HEK293T (cell line): ENCODE measurements at regions not wholly inside any gene's neighbourhood (a gene's known extent, or its start where the extent isn't known, plus 50 kb on each side); places are given as distances from the start of the nearest gene placed in this dataset.

Experiments used
- FOXM1 ChIP-seq: fragments of 450-650 bp; IDR thresholded peaks from 2 replicates; pipeline ENCODE4 v1.6.1; 2017; ENCODE audit warnings: mild to moderate bottlenecking, borderline replicate concordance
- L3MBTL2 ChIP-seq: fragments of 450-650 bp; conservative IDR thresholded peaks from 2 replicates; pipeline ENCODE4 v1.6.1; 2016; ENCODE audit warnings: mild to moderate bottlenecking
- NFRKB ChIP-seq: fragments of 450-650 bp; IDR thresholded peaks from 2 replicates; pipeline ENCODE4 v1.6.1; 2016; ENCODE audit warnings: mild to moderate bottlenecking, moderate library complexity
- PKNOX1 ChIP-seq: fragments of 450-650 bp; IDR thresholded peaks from 2 replicates; pipeline ENCODE4 v1.6.1; 2016
- SP1 ChIP-seq: fragments of 450-650 bp; IDR thresholded peaks from 2 replicates; pipeline ENCODE4 v1.6.1; 2017
- TARDBP ChIP-seq: fragments of 450-650 bp; IDR thresholded peaks from 2 replicates; pipeline ENCODE4 v1.6.1; 2016
- ZNF384 ChIP-seq: fragments of 450-650 bp; IDR thresholded peaks from 2 replicates; pipeline ENCODE4 v1.6.1; 2016

- no peak for TF ChIP-seq SP1
- TF ChIP-seq NFRKB: no peak
- TF ChIP-seq L3MBTL2: no peak
- no peak for TF ChIP-seq ZNF384
- TF ChIP-seq PKNOX1: no peak
- no peak for TF ChIP-seq FOXM1
- TF ChIP-seq TARDBP: no peak
These were observed 176.2 kb downstream of the GNAT3 start for GRCh38 chr7:80335511-80336231.
